Posterior cingulate gyrus (tissue), 11 donors: ENCODE measurements at regions not wholly inside any gene's neighbourhood (a gene's known extent, or its start where the extent isn't known, plus 50 kb on each side); places are given as distances from the start of the nearest gene placed in this dataset.
"Not testable (repeated sequence)": the region's sequence is repeated elsewhere in the genome, so short reads cannot be mapped to it uniquely, and the experiment has no call there.

Source experiments
- DNase-seq, 10 donors: peaks; one replicate each; pipeline versions ENCODE4 v3.0.0 to v3.0.0-alpha.2; 2020 to 2021; ENCODE audit warnings: mixed read lengths in 3 of 10
- intact Hi-C: fragments of 100-400 bp; cut with DNase I; formaldehyde crosslinking; loops from one replicate; pipeline ENCODE4 v1.15.1; 2023

GRCh38 chr4:110424144-110424543, 51.8 kb upstream of the ENPEP start:
- intact Hi-C loops = no loop called here
- no peak for DNase-seq

GRCh38 chr4:110418641-110419040, 57.3 kb upstream of the ENPEP start:
- peak in 1 of 10 donors; percentile 73 for DNase-seq
- intact Hi-C loops = no loop called here

GRCh38 chr4:110417136-110417535, 58.8 kb upstream of the ENPEP start:
- no peak for DNase-seq
- intact Hi-C loops = no loop called here

- DNase-seq = no peak
- intact Hi-C loops = no loop called here
These were observed 60.5 kb upstream of the ENPEP start for GRCh38 chr4:110415478-110415877.

- intact Hi-C loops = no loop called here
- DNase-seq = no peak
These were observed 60.9 kb upstream of the ENPEP start for GRCh38 chr4:110415041-110415440.

GRCh38 chr4:110414561-110414920, 61.4 kb upstream of the ENPEP start:
- intact Hi-C loops = no loop called here
- DNase-seq = no peak

- DNase-seq, intact Hi-C loops: not testable (repeated sequence)
These were observed 62.0 kb upstream of the ENPEP start for GRCh38 chr4:110413807-110414560.

- intact Hi-C loops = no loop called here
- no peak for DNase-seq
These were observed 63.4 kb upstream of the ENPEP start for GRCh38 chr4:110412354-110413065.

- DNase-seq = no peak
- intact Hi-C loops = no loop called here
These were observed 64.4 kb upstream of the ENPEP start for GRCh38 chr4:110411574-110412011.

- intact Hi-C loops = not testable (repeated sequence)
- DNase-seq = peak in 1 of 10 donors; percentile 39
These were observed 64.9 kb upstream of the ENPEP start for GRCh38 chr4:110410853-110411573.

- DNase-seq = no peak
- intact Hi-C loops = no loop called here
These were observed 75.9 kb upstream of the ENPEP start for GRCh38 chr4:110400086-110400485.

- DNase-seq, intact Hi-C loops: not testable (repeated sequence)
These were observed 76.9 kb upstream of the ENPEP start for GRCh38 chr4:110399046-110399445.

GRCh38 chr4:110396963-110397362, 79.0 kb upstream of the ENPEP start:
- DNase-seq = no peak
- intact Hi-C loops = no loop called here

GRCh38 chr4:110395421-110395820, 80.5 kb upstream of the ENPEP start:
- no peak for DNase-seq
- intact Hi-C loops = no loop called here

- intact Hi-C loops = no loop called here
- DNase-seq = no peak
These were observed 81.1 kb upstream of the ENPEP start for GRCh38 chr4:110394871-110395270.

- no peak for DNase-seq
- intact Hi-C loops = no loop called here
These were observed 94.2 kb upstream of the ENPEP start for GRCh38 chr4:110381784-110382183.

GRCh38 chr4:110372485-110372884, 103.5 kb upstream of the ENPEP start:
- DNase-seq = no peak
- intact Hi-C loops = no loop called here

- intact Hi-C loops = no loop called here
- no peak for DNase-seq
These were observed 104.8 kb upstream of the ENPEP start for GRCh38 chr4:110371016-110371770.

- DNase-seq = no peak
- intact Hi-C loops = no loop called here
These were observed 107.5 kb upstream of the ENPEP start for GRCh38 chr4:110368409-110368808.

GRCh38 chr4:110367156-110367555, 108.8 kb upstream of the ENPEP start:
- DNase-seq = no peak
- intact Hi-C loops = no loop called here

- intact Hi-C loops = no loop called here
- DNase-seq = no peak
These were observed 110.2 kb upstream of the ENPEP start for GRCh38 chr4:110365761-110366160.
